Liver (tissue), 3 donors: ENCODE measurements at regions not wholly inside any gene's neighbourhood (a gene's known extent, or its start where the extent isn't known, plus 50 kb on each side); places are given as distances from the start of the nearest gene placed in this dataset.

ENCODE experiments used
- NR2F2 ChIP-seq: IDR thresholded peaks from 2 replicates; pipeline ENCODE4 v1.6.1; 2016; ENCODE audit warnings: antibody characterized with exemption
- YY1 ChIP-seq: IDR thresholded peaks from 2 replicates; pipeline ENCODE4 v1.6.1; 2016; ENCODE audit warnings: antibody characterized with exemption, mild to moderate bottlenecking
- TF ChIP-seq, protein P1 (sequence below): fragments of 150-350 bp; IDR thresholded peaks from 2 replicates; pipeline ENCODE4 v1.5.1; 2017; ENCODE audit warnings: improper control_type of control experiment, low read depth, low read length; ENCODE audit not compliant: missing input control
- TF ChIP-seq, protein P2 (sequence below): IDR thresholded peaks from 2 replicates; pipeline ENCODE4 v1.6.1; 2016; ENCODE audit warnings: antibody characterized with exemption
- TF ChIP-seq, protein P3 (sequence below): IDR thresholded peaks from 2 replicates; pipeline ENCODE4 v1.6.1; 2016; ENCODE audit warnings: antibody characterized with exemption
- TF ChIP-seq, protein P4 (sequence below): IDR thresholded peaks from 2 replicates; pipeline ENCODE4 v1.6.1; 2016; ENCODE audit warnings: antibody characterized with exemption
- donor health status: healthy.
- donor health status: healthy.

DNA sequence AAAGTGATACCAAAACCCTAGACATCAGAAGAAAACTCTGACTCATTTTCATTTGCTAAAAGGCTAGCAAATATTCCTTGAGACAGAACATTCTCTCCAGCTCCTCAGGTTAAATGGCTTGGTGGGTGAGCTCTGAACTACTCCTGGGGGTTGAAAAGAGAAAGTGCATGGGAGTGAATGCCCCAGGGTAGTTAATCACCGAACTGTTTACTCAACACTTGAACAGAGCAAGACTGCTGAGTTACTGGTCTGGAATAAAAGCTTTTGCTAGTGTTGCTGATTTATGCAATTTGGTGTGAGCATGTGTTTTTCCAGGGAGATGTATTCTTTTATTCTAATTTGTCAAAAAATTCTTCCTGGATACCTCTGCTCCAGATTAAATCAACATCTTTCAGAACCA, 88.3 kb upstream of the PRDM9 start:
- TF ChIP-seq, protein P1, sequence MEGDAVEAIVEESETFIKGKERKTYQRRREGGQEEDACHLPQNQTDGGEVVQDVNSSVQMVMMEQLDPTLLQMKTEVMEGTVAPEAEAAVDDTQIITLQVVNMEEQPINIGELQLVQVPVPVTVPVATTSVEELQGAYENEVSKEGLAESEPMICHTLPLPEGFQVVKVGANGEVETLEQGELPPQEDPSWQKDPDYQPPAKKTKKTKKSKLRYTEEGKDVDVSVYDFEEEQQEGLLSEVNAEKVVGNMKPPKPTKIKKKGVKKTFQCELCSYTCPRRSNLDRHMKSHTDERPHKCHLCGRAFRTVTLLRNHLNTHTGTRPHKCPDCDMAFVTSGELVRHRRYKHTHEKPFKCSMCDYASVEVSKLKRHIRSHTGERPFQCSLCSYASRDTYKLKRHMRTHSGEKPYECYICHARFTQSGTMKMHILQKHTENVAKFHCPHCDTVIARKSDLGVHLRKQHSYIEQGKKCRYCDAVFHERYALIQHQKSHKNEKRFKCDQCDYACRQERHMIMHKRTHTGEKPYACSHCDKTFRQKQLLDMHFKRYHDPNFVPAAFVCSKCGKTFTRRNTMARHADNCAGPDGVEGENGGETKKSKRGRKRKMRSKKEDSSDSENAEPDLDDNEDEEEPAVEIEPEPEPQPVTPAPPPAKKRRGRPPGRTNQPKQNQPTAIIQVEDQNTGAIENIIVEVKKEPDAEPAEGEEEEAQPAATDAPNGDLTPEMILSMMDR: no peak
- TF ChIP-seq, protein P2, sequence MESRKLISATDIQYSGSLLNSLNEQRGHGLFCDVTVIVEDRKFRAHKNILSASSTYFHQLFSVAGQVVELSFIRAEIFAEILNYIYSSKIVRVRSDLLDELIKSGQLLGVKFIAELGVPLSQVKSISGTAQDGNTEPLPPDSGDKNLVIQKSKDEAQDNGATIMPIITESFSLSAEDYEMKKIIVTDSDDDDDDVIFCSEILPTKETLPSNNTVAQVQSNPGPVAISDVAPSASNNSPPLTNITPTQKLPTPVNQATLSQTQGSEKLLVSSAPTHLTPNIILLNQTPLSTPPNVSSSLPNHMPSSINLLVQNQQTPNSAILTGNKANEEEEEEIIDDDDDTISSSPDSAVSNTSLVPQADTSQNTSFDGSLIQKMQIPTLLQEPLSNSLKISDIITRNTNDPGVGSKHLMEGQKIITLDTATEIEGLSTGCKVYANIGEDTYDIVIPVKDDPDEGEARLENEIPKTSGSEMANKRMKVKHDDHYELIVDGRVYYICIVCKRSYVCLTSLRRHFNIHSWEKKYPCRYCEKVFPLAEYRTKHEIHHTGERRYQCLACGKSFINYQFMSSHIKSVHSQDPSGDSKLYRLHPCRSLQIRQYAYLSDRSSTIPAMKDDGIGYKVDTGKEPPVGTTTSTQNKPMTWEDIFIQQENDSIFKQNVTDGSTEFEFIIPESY: no peak
- TF ChIP-seq, protein P3, sequence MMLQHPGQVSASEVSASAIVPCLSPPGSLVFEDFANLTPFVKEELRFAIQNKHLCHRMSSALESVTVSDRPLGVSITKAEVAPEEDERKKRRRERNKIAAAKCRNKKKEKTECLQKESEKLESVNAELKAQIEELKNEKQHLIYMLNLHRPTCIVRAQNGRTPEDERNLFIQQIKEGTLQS: no peak
- TF ChIP-seq, protein P4, sequence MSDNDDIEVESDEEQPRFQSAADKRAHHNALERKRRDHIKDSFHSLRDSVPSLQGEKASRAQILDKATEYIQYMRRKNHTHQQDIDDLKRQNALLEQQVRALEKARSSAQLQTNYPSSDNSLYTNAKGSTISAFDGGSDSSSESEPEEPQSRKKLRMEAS: no peak
- TF ChIP-seq NR2F2: no peak
- TF ChIP-seq YY1: no peak
